ENCODE measurements at regions not wholly inside any gene's neighbourhood (a gene's known extent, or its start where the extent isn't known, plus 50 kb on each side); places are given as distances from the start of the nearest gene placed in this dataset.
"Not testable (repeated sequence)": the region's sequence is repeated elsewhere in the genome, so short reads cannot be mapped to it uniquely, and the experiment has no call there.

DNA sequence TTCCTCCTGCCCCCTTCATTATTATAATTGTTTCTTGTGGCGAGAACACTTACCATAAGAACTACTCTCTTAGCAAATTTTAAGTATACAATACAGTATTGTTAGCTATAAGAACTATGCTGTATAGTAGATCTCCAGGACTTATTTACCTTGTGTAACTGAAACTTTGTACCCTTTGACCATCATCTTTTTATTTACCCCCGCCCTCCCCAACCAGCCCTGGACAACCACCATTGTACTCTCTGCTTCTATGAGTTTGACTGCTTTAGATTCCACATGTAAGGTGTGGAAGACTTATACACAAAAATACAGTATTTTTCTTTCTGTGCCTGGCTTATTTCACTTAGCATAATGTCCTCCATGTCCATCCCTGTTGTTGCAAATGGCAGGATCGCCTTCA is 161.1 kb downstream of the PHF8 start:
- no peak for DNase-seq (ENCODE audit: low read depth, low spot score)

- DNase-seq (ENCODE audit: low read depth, low spot score) = peak; percentile 59
Measured at GRCh38 chrX:53882331-53882730, 161.9 kb downstream of the PHF8 start.

DNA sequence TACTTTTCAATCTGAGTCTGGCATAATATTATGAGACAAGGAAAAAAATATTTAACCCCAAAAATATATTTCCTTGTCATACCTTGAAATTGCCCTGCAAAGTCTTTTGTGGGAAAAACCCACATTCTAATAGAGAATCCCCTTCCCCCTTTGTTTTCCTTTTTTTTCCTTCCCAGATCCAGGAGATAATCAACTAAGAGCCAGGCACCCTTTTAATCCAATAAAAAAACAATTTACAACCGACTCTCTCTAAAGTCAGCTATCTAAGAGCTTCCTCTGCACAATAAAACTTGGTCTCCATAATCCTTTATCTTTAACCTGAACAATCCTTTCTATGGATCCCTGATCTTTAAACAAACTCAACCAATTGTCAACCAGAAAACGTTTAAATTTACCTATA is 163.5 kb downstream of the PHF8 start:
- DNase-seq (ENCODE audit: low read depth, low spot score) = not testable (repeated sequence)

DNA sequence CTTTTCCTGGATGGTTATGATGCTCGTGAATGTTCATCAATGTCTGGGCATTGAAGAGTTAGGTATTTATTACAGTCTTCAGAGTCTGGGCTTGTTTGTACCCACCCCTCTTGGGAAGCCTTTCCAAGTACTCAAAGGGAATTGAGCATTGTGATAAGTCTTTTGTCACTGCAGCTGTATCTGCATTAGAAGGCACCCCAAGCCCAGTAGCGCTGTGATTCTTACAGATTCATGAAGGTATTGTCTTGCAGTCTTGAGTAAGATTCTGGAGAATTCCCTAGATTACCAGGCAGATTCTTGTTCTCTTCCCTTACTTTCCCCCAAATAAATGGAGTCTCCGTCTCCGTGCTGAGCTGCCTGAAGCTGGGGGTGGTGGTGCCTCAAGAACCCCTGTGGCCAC is 173.4 kb upstream of the HUWE1 start:
- no peak for DNase-seq (ENCODE audit: low read depth, low spot score)

DNA sequence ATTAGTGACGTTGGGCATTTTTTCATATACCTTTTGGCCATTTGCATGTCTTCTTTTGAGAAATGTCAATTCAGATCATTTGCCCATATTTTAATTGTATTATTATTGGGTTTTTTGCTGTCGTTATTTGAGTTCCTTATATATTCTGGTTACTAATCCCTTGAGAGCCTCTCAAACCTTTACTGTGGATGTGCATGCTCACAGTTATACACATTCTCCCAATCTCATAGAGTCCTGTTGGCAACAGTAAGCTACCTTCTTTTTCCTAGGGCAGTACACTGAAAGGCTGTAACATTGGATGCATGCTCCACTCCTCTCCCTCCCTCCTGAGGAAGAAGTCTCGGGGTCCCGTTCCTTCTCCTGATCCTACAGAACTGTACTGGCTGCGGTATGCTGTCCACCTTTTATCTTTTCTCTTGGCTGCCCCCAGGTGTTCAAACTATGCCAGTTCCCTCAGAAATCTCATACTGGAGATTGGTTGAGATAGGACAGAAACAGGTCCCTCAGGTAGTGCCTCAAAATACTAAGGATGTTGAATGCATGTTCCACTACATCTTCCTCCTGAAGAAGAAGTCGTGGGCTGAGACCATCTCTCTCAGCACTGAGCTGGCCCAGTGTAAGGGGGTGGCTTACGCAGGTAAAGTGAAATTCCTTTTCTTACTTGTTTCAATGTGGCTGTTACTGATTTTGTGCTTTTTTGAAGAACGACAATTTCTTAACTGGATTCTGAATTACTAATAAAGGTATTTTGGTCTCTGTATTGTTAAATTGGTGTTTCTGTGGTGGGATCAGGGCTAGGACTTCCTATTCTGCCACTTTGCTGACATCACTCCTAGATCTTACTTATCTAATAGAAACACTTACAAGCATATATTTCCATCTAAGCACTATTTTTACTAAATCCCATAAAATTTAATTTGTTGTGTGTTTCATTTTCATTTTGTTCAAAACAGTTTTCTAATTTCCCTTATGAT is 145.4 kb upstream of the HUWE1 start:
- peak; percentile 35 for DNase-seq (ENCODE audit: low read depth, low spot score)

- no peak for DNase-seq (ENCODE audit: low read depth, low spot score)
Measured at GRCh38 chrX:53824686-53825085, 138.2 kb upstream of the HUWE1 start.

DNA sequence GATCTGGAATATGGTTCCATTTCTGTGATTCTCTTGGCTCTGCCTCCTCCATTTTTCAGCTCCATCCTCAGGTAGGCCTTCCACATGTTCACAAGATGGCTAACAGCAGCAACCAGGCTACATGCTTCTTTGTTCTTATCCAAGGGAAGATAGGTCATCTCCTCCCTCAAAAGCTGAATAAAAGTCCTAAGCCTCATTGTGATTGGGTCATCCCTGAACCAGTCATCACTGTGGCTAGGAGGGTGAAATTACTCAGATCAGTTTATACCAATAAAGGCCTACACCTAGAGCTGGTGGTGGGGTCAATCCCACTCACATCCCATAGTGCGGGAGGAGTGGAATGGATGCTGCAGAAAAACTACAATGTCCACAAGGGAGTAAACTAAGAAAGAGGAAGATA is 131.6 kb upstream of the HUWE1 start:
- DNase-seq (ENCODE audit: low read depth, low spot score) = not testable (repeated sequence)

GRCh38 chrX:53817548-53817947 is 131.0 kb upstream of the HUWE1 start:
- DNase-seq (ENCODE audit: low read depth, low spot score) = no peak

DNA sequence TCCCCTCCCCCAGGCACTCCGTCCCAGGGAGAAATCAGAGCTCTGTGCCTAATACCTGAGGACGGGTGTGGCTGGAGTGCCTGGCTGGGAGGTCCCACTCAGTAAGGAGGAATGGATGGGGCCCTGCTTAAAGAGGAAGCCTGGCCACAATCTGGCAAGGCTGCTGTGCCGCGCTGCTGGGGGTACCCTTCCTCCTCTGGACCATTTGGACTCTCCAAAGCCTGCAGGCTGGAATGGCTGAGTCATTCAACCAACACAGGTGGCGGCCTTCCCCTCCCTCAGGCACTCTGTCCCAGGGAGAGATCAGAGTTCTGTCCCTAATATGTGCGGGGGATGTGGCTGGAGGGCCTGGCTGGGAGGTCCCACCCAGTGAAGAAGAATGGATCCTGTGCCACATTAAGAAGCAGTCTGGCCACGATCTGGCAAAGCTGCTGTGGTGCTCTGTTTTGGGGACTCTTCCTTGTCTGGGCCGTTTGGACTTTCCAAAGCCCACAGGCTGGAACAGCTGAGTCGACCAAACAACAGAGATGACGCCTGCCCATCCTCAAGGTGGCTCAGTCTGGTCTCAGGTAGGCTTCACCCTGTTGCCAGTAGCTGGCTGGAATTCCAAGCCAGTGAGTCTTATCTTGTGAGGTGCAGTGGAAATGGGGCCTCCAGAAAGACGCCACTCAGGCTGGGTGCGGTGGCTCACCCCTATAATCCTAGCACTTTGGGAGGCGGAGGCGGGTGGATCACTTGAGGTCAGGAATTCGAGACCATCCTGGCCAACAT is 127.3 kb upstream of the HUWE1 start:
- DNase-seq (ENCODE audit: low read depth, low spot score) = no peak

GRCh38 chrX:53798281-53798680 is 111.8 kb upstream of the HUWE1 start:
- DNase-seq (ENCODE audit: low read depth, low spot score) = no peak

DNA sequence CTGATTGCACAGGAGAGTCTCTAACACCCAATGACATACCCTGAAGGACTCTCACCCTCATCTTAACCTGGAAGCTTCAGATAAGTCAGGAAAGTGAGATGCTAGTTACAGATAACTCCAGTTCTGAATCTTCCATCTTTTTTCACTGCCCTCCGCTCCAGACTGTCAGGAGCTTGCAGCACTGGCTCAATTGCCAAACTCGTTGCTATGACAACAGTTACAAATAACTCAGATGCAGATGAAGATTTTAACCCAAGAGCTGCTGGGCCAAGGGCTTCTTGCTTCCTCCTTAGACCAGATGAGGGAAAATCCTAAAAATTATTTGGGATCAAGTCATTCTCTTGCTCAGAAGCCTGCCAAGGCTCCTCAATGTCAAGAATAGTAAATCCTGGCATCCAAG is 109.1 kb upstream of the HUWE1 start:
- DNase-seq (ENCODE audit: low read depth, low spot score) = peak; percentile 4

DNA sequence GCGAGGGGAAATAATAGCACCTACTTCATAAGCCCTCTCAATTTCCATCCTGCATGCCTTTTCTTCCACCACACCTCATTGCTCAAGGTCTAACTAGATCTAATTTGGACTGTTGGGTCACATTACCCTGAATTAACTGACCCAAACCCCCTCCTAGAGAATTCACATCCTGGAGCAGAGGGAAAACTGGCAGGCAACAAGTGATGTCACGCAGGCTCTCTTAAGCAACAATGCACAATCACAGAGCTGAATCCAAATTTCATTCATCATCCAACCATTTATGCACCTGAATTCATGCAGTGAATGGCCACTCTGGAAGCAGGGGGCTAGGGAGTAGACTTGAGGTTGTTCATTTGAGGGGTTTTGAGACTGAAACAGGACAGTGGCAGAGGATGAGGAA is 107.7 kb upstream of the HUWE1 start:
- no peak for DNase-seq (ENCODE audit: low read depth, low spot score)

GRCh38 chrX:53768865-53769264 is 82.3 kb upstream of the HUWE1 start:
- no peak for DNase-seq (ENCODE audit: low read depth, low spot score)

GRCh38 chrX:53768451-53768850 is 81.9 kb upstream of the HUWE1 start:
- no peak for DNase-seq (ENCODE audit: low read depth, low spot score)

- no peak for DNase-seq (ENCODE audit: low read depth, low spot score)
Measured at GRCh38 chrX:53767544-53767943, 81.0 kb upstream of the HUWE1 start.

- not testable (repeated sequence) for DNase-seq (ENCODE audit: low read depth, low spot score)
Measured at GRCh38 chrX:53757181-53757580, 70.7 kb upstream of the HUWE1 start.

- DNase-seq (ENCODE audit: low read depth, low spot score) = no peak
Measured at GRCh38 chrX:53746718-53747117, 60.2 kb upstream of the HUWE1 start.

DNA sequence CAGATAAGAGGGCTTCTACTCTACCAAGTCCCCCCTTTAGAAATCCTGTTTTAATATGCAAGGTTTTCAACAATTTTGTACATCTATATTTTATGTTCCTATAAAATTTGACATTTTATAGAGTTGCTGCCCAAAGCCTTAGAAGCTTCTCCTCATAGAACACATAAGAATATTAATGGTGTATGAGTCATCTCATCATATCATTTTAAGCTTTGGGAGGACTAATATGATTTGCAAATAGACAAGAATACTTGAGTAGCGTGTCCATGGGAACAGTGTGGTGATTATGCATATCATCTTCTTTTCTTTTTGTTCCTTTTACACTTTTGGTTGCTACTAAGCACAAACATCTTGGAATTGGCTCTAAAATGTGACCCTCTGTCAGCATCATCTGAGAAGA is 56.7 kb upstream of the HUWE1 start:
- no peak for DNase-seq (ENCODE audit: low read depth, low spot score)

- no peak for DNase-seq (ENCODE audit: low read depth, low spot score)
Measured at GRCh38 chrX:53738370-53738906, 51.9 kb upstream of the HUWE1 start.

Measured in astrocyte of the hippocampus (primary cell).